ENCODE measurements at regions not wholly inside any gene's neighbourhood (a gene's known extent, or its start where the extent isn't known, plus 50 kb on each side); places are given as distances from the start of the nearest gene placed in this dataset.
"Not testable (repeated sequence)": the region's sequence is repeated elsewhere in the genome, so short reads cannot be mapped to it uniquely, and the experiment has no call there.

- no peaks in the 10 kb centered on the region for H3K27me3 ChIP-seq (ENCODE audit: control insufficient read depth, insufficient read depth, low read length)
- DNase-seq (ENCODE audit: low read depth) = no peak
- no peak for TF ChIP-seq CTCF (IDR thresholded peaks at IDR 0.05; ENCODE audit: insufficient read depth, low read length, poor library complexity, severe bottlenecking)
- H3K4me3 ChIP-seq (ENCODE audit: low read depth, low read length) = no peak overlapping the region
- no peaks in the 10 kb centered on the region for H3K36me3 ChIP-seq (ENCODE audit: control insufficient read depth, insufficient read depth, low read length)
These were observed 295.0 kb upstream of the KCNH7 start for GRCh38 chr2:163133602-163134001.

- no peaks in the 10 kb centered on the region for H3K36me3 ChIP-seq (ENCODE audit: control insufficient read depth, insufficient read depth, low read length)
- peak; percentile 42 for TF ChIP-seq CTCF (IDR thresholded peaks at IDR 0.05; ENCODE audit: insufficient read depth, low read length, poor library complexity, severe bottlenecking)
- peak; percentile 2 for DNase-seq (ENCODE audit: low read depth)
- H3K27me3 ChIP-seq (ENCODE audit: control insufficient read depth, insufficient read depth, low read length) = no peaks in the 10 kb centered on the region
- no peak overlapping the region for H3K4me3 ChIP-seq (ENCODE audit: low read depth, low read length)
These were observed 294.3 kb upstream of the KCNH7 start for GRCh38 chr2:163132850-163133249.

- DNase-seq (ENCODE audit: low read depth); H3K4me3 ChIP-seq (ENCODE audit: low read depth, low read length); H3K27me3 ChIP-seq (ENCODE audit: control insufficient read depth, insufficient read depth, low read length); H3K36me3 ChIP-seq (ENCODE audit: control insufficient read depth, insufficient read depth, low read length): not testable (repeated sequence)
These were observed 293.6 kb upstream of the KCNH7 start for GRCh38 chr2:163132207-163132606.

- Histone ChIP-seq H3K36me3 (ENCODE audit: control insufficient read depth, insufficient read depth, low read length) (no peaks in the 10 kb centered on the region), H3K4me3 (ENCODE audit: low read depth, low read length) (no peak overlapping the region), H3K27me3 (ENCODE audit: control insufficient read depth, insufficient read depth, low read length) (no peaks in the 10 kb centered on the region)
- DNase-seq (ENCODE audit: low read depth) = no peak
- no peak for TF ChIP-seq CTCF (IDR thresholded peaks at IDR 0.05; ENCODE audit: insufficient read depth, low read length, poor library complexity, severe bottlenecking)
These were observed 285.0 kb upstream of the KCNH7 start for GRCh38 chr2:163123526-163123925.

GRCh38 chr2:163122257-163122656 lies 283.7 kb upstream of the KCNH7 start:
- Histone ChIP-seq H3K4me3 (ENCODE audit: low read depth, low read length) (no peak overlapping the region), H3K27me3 (ENCODE audit: control insufficient read depth, insufficient read depth, low read length) (no peaks in the 10 kb centered on the region), H3K36me3 (ENCODE audit: control insufficient read depth, insufficient read depth, low read length) (no peaks in the 10 kb centered on the region)
- TF ChIP-seq CTCF (IDR thresholded peaks at IDR 0.05; ENCODE audit: insufficient read depth, low read length, poor library complexity, severe bottlenecking) = no peak
- no peak for DNase-seq (ENCODE audit: low read depth)

- no peaks in the 10 kb centered on the region for H3K36me3 ChIP-seq (ENCODE audit: control insufficient read depth, insufficient read depth, low read length)
- H3K27me3 ChIP-seq (ENCODE audit: control insufficient read depth, insufficient read depth, low read length) = no peaks in the 10 kb centered on the region
- TF ChIP-seq CTCF (IDR thresholded peaks at IDR 0.05; ENCODE audit: insufficient read depth, low read length, poor library complexity, severe bottlenecking) = no peak
- no peak for DNase-seq (ENCODE audit: low read depth)
- H3K4me3 ChIP-seq (ENCODE audit: low read depth, low read length) = no peak overlapping the region
These were observed 282.9 kb upstream of the KCNH7 start for GRCh38 chr2:163121483-163121882.

All from kidney epithelial cell (primary cell).